ENCODE measurements at regions not wholly inside any gene's neighbourhood (a gene's known extent, or its start where the extent isn't known, plus 50 kb on each side); places are given as distances from the start of the nearest gene placed in this dataset.
"Not testable (repeated sequence)": the region's sequence is repeated elsewhere in the genome, so short reads cannot be mapped to it uniquely, and the experiment has no call there.

GRCh38 chr3:110457508-110457907 is 614.1 kb upstream of the NECTIN3 start:
- no peak for DNase-seq

- DNase-seq = no peak
Measured at GRCh38 chr3:110459021-110459420, 612.6 kb upstream of the NECTIN3 start.

GRCh38 chr3:110470310-110470709 is 601.3 kb upstream of the NECTIN3 start:
- DNase-seq = no peak

DNA sequence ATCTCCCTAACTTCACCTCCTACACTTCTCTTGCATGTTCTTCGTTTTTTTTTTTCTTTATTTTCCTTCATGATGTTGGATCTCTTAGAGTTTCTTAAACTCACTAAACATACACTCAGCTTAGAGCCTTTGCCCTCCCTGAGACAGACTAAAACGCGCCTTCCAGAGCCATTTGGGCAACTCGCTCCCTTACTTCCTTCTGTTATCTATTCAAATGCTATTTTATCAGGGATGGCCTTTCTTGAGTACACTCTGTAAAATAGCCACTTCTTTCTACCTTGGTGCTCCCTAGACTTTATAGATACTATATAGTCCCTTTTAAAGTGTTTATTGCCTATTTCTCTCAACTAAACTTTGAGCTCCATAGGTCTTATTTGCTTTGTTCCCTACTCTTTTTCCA is 598.2 kb upstream of the NECTIN3 start:
- DNase-seq = no peak

DNA sequence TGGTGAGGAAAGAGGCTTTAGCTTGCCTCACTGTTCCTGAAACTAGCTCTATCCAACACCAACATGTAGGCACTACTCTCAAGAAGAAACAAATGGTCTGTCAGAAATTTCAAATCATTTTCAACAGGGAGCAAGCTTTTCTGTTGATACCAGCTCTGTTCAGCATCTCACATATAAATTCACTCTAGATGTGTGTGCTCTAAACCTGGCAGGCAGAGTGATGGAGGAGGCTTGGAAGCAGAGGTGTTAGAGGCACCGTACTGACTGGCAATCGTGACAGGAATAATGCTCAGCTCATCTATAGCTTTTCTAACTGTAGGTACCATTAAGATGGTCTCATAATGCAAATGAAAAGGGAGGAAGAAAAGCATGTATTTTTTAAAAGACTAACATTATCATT is 597.2 kb upstream of the NECTIN3 start:
- DNase-seq = no peak

- no peak for DNase-seq
Measured at GRCh38 chr3:110478377-110479054, 593.1 kb upstream of the NECTIN3 start.

- DNase-seq = no peak
Measured at GRCh38 chr3:110479731-110480130, 591.9 kb upstream of the NECTIN3 start.

- no peak for DNase-seq
Measured at GRCh38 chr3:110485389-110485788, 586.2 kb upstream of the NECTIN3 start.

- DNase-seq = no peak
Measured at GRCh38 chr3:110487840-110488239, 583.8 kb upstream of the NECTIN3 start.

- no peak for DNase-seq
Measured at GRCh38 chr3:110491413-110491812, 580.2 kb upstream of the NECTIN3 start.

DNA sequence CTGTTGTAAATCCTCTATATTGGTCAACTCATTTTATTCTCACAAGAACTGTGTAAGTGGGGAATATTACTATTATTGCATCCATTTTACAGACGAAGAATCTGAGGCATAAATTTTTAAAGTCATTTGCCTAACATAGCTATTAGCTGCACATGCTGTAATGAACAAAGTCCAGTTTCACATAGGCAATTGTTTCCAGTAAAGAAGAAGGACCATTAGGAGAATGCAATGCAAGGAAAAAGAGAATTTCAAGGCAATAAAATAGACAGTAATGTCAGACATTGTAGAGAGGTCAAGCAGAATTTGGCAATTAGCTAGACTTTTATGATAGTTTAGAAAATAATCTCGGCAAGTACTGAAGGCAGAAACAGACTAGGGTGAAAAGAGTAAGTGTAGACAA is 578.7 kb upstream of the NECTIN3 start:
- DNase-seq = no peak

DNA sequence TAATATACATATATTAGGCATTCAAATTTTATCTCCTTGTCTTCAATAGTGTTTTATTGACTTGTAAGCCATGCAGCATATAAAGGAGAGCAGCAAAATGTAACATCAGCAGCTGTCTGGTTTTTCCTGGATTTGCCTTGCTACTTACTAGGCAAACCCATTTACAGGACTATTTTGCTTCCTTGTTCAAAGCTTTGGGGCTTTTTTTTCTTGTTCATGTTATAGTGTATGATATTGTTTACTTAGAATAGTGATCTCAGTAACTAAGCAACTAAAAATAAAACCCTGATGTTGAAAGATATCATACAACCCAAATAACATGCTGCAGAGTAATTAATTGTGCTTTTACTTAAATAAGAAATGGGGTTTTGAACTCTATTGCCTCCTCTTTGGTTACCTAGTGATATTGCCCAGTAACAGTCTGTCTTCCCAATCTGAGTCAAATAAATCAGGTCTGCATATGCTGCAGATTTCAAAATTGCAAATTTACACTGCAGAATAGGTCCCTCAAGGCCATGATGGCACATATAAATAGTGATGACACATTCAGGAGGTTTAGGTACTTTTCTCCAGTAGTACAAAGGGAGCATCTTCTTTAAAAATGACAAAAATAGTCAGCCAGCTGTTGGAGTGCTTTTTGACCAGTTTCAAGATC is 578.1 kb upstream of the NECTIN3 start:
- DNase-seq = no peak

DNA sequence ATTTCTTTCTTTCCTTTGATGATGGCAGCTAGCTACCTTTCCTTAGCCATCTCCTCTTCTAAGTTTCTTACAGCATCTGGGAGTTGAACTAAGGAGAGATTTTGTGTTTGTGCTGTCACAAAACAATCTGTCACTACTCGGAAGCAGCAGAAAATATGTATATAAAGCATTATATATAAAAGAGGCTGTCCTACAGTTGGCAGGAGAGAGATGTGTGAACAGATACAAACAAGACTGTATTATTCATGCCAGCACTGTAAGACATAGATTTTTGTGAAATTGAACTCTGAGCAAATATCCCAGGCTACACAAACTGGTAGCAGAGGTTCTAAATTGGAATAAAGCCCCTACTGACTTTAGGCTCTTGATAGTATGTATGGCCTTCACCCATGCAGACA is 577.5 kb upstream of the NECTIN3 start:
- no peak for DNase-seq

DNA sequence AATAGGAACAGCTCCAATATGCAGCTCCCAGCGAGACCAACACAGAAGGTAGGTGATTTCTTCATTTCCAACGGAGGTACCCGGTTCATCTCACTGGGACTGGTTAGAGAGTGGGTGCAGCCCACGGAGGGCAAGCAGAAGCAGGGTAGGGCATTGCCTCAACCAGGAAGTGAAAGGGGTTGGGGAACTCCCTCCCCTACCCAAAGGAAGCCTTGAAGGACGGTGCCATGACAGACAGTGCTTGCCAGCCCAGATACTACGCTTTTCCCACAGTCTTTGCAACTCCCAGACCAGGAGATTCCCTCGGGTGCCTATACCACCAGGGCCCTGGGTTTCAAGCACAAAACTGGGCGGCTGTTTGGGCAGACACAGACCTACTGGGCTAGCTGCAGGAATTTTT is 576.9 kb upstream of the NECTIN3 start:
- DNase-seq = no peak

- DNase-seq = no peak
Measured at GRCh38 chr3:110495201-110495927, 576.3 kb upstream of the NECTIN3 start.

DNA sequence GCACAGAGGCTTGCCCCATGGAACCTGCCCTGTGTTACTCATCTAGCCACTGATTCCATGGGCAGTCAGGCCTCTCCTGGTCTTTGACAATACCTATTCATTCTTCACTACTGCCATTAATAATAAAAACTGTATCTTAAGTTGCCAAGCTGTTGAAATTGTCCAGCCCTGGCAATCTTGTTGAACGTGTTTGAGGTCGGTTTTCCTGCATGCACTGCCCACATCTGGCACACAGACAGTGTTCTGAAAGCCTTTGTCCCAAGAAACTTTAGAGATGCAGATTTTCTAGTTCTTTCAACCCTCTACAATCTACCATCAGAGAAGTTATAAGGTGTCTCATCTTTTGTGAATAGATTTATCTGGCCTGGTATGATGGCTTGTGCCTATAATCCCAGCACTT is 567.2 kb upstream of the NECTIN3 start:
- DNase-seq = no peak

DNA sequence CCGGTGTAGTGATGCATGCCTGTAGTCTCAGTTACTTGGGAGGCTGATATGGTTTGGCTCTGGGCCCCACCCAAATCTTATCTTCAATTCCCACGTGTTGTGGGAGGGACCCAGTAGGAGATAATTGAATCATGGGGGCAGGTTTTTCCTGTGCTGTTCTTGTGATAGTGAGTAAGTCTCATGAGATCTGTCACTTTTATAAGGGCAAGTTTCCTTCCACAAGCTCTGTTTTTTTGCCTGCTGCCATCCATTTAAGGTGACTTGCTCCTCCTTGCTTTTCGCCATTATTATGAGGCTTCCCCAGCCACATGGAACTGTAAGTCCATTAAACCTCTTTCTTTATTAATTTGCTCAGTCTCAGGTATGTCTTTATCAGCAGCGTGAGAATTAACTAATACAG is 566.7 kb upstream of the NECTIN3 start:
- DNase-seq = no peak

- no peak for DNase-seq
Measured at GRCh38 chr3:110506890-110507289, 564.7 kb upstream of the NECTIN3 start.

DNA sequence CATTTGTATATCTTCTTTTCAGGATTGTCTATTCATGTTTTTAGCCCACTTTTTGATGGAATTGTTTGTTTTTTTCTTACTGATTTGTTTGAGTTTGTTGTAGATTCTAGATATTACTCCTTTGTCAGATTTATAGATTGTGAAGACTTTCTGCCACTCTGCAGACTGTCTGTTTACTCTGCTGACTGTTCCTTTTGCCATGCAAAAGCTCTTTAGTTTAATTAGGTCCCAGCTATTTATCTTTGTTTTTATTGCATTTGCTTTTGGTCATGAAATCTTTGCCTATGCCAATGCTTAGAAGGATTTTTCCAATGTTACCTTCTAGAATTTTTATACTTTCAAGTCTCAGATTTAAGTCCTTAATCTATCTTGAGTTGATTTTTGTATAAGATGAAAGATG is 564.0 kb upstream of the NECTIN3 start:
- not testable (repeated sequence) for DNase-seq

- no peak for DNase-seq
Measured at GRCh38 chr3:110512961-110513360, 558.7 kb upstream of the NECTIN3 start.

GRCh38 chr3:110518031-110518430 is 553.6 kb upstream of the NECTIN3 start:
- DNase-seq = no peak

- no peak for DNase-seq
Measured at GRCh38 chr3:110519071-110519470, 552.5 kb upstream of the NECTIN3 start.

DNA sequence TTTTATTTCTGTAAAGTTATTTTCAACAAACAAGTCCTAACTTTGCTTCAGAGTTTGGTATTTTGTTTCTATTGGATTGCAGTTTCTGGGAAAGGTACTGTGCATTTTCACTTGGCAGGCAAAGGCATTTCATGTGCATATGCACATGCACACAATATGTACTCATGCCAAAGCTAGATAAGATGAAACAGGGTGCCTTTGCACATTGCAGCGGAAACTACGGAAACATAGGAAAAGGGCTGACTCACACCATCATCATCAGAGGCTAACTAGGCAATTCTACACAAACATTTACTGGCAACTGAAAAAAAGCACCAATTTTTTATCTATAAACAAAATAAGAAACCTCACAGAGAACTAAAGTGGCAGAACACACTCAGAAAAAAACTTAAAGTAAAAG is 550.6 kb upstream of the NECTIN3 start:
- DNase-seq = no peak

Measured in amygdala (tissue), 56 donors.